ENCODE measurements at regions not wholly inside any gene's neighbourhood (a gene's known extent, or its start where the extent isn't known, plus 50 kb on each side); places are given as distances from the start of the nearest gene placed in this dataset.

DNA sequence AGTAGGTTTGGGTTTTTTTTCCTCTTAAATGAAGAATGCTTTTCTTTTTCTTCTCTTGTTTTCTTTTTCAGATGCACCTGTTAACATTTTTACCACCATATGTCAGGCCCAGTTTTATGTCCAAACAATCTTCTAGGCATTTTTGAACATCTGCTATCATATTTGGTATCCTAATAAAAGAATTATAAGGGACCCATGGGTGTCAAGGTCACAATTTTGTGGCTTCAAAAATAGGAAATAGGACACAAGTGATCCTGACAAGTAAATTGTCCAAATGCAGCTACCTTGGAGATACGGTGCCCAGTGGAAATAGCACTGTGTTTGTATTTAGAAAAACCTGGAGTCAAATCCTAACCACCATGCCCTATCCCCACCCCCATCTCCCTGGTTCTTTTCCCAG, 270.3 kb downstream of the MZT1 start:
- TF ChIP-seq BHLHE40 (IDR thresholded peaks at IDR 0.05; ENCODE audit: borderline replicate concordance), result no peak
- no peak for TF ChIP-seq NFRKB (IDR thresholded peaks at IDR 0.05)
- TF ChIP-seq, protein P1, sequence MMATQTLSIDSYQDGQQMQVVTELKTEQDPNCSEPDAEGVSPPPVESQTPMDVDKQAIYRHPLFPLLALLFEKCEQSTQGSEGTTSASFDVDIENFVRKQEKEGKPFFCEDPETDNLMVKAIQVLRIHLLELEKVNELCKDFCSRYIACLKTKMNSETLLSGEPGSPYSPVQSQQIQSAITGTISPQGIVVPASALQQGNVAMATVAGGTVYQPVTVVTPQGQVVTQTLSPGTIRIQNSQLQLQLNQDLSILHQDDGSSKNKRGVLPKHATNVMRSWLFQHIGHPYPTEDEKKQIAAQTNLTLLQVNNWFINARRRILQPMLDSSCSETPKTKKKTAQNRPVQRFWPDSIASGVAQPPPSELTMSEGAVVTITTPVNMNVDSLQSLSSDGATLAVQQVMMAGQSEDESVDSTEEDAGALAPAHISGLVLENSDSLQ (IDR thresholded peaks at IDR 0.05), result no peak
- TF ChIP-seq ELF4 (IDR thresholded peaks at IDR 0.05), result no peak
- no peak for TF ChIP-seq HDGF (IDR thresholded peaks at IDR 0.05; ENCODE audit: borderline replicate concordance)
- TF ChIP-seq ZNF384 (IDR thresholded peaks at IDR 0.05), result no peak
- no peak for TF ChIP-seq FOXA1 (IDR thresholded peaks at IDR 0.05)
- TF ChIP-seq FOXK2 (IDR thresholded peaks at IDR 0.05), result no peak
